ENCODE measurements at regions not wholly inside any gene's neighbourhood (a gene's known extent, or its start where the extent isn't known, plus 50 kb on each side); places are given as distances from the start of the nearest gene placed in this dataset.

DNA sequence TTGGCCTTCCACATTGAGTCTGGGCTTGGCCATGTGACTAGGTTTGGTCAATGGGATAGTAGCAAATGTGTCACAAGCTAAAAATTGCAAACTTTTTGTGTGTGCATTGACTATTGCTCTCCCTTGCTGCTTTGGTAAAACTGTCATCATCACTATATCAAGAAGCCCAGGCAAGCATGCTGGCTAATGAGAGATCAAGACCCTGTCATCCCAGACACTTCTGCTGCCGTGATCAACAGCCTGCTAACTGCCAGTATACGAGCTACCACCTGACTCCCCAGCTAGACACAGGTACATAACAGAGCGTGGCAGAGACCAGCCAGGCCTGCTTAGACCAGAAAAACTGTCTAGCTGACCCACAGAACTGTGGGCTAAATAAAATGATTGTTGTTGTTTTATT lies 456.7 kb upstream of the DCN start:
- TF ChIP-seq EZH2phosphoT487 (IDR thresholded peaks at IDR 0.05; ENCODE audit: low read depth) = no peak
- TF ChIP-seq, protein P1, sequence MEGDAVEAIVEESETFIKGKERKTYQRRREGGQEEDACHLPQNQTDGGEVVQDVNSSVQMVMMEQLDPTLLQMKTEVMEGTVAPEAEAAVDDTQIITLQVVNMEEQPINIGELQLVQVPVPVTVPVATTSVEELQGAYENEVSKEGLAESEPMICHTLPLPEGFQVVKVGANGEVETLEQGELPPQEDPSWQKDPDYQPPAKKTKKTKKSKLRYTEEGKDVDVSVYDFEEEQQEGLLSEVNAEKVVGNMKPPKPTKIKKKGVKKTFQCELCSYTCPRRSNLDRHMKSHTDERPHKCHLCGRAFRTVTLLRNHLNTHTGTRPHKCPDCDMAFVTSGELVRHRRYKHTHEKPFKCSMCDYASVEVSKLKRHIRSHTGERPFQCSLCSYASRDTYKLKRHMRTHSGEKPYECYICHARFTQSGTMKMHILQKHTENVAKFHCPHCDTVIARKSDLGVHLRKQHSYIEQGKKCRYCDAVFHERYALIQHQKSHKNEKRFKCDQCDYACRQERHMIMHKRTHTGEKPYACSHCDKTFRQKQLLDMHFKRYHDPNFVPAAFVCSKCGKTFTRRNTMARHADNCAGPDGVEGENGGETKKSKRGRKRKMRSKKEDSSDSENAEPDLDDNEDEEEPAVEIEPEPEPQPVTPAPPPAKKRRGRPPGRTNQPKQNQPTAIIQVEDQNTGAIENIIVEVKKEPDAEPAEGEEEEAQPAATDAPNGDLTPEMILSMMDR (IDR thresholded peaks at IDR 0.05; ENCODE audit: low read depth, low read length) = no peak

Data from OCI-LY3 (cell line).